MM.1S (cell line): ENCODE measurements at regions not wholly inside any gene's neighbourhood (a gene's known extent, or its start where the extent isn't known, plus 50 kb on each side); places are given as distances from the start of the nearest gene placed in this dataset.

Experiments used
- DNase-seq: peaks from one replicate; pipeline ENCODE4 v3.0.0-alpha.2; 2015
- H2AFZ ChIP-seq: fragments of 300-600 bp; sonication (generic); 2 replicates; pipeline ENCODE4 v1.6.0; 2016; ENCODE audit warnings: antibody characterized with exemption, low read length
- H3F3A ChIP-seq: fragments of 300-600 bp; sonication (generic); 2 replicates; pipeline ENCODE4 v1.6.1; 2016; ENCODE audit warnings: mild to moderate bottlenecking, antibody characterized with exemption, low read length, moderate library complexity, mixed read lengths; ENCODE audit not compliant: insufficient read depth
- H3K27ac ChIP-seq: fragments of 300-600 bp; sonication (generic); 2 replicates; pipeline ENCODE4 v1.5.1; 2016; ENCODE audit warnings: mild to moderate bottlenecking, low read length
- H3K27me3 ChIP-seq: fragments of 300-600 bp; sonication (generic); replicated peaks from 2 replicates; pipeline ENCODE4 v1.6.0; 2016; ENCODE audit warnings: low read length; ENCODE audit not compliant: insufficient read depth
- H3K36me3 ChIP-seq: fragments of 300-600 bp; sonication (generic); replicated peaks from 2 replicates; pipeline ENCODE4 v1.6.1; 2016; ENCODE audit warnings: mild to moderate bottlenecking, low read length, mixed read lengths; ENCODE audit not compliant: insufficient read depth
- H3K4me1 ChIP-seq: fragments of 300-600 bp; sonication (generic); 2 replicates; pipeline ENCODE4 v1.6.1; 2016; ENCODE audit warnings: low read length, mixed read lengths
- H3K4me2 ChIP-seq: fragments of 300-600 bp; sonication (generic); 2 replicates; pipeline ENCODE4 v1.6.0; 2016; ENCODE audit warnings: low read depth, low read length
- H3K4me3 ChIP-seq: fragments of 300-600 bp; sonication (generic); 2 replicates; pipeline ENCODE4 v1.5.1; 2016; ENCODE audit warnings: low read length, mixed read lengths
- H3K79me2 ChIP-seq: fragments of 300-600 bp; sonication (generic); 2 replicates; pipeline ENCODE4 v1.6.1; 2016; ENCODE audit warnings: mixed run types, low read length, mixed read lengths
- H3K9ac ChIP-seq: fragments of 300-600 bp; sonication (generic); 2 replicates; pipeline ENCODE4 v1.6.1; 2016; ENCODE audit warnings: low read length, mixed read lengths
- H3K9me2 ChIP-seq: fragments of 300-600 bp; sonication (generic); replicated peaks from 2 replicates; pipeline ENCODE4 v1.6.1; 2016; ENCODE audit warnings: mild to moderate bottlenecking, low read length, mixed read lengths; ENCODE audit not compliant: insufficient read depth
- H3K9me3 ChIP-seq: fragments of 300-600 bp; sonication (generic); replicated peaks from 2 replicates; pipeline ENCODE4 v1.6.1; 2016; ENCODE audit warnings: mild to moderate bottlenecking, low read length, mixed read lengths; ENCODE audit not compliant: insufficient read depth
- H4K20me1 ChIP-seq: fragments of 300-600 bp; sonication (generic); 2 replicates; pipeline ENCODE4 v1.6.1; 2016; ENCODE audit warnings: mild to moderate bottlenecking, low read length, moderate library complexity, mixed read lengths; ENCODE audit not compliant: insufficient read depth
- EZH2 ChIP-seq: fragments of 300-600 bp; sonication (generic); optimal IDR thresholded peaks from 2 replicates; pipeline ENCODE3; 2017; ENCODE audit warnings: low read depth, mild to moderate bottlenecking, antibody characterized with exemption, low read length, mixed read lengths
- EZH2phosphoT487 ChIP-seq: fragments of 300-600 bp; sonication (generic); IDR thresholded peaks from 2 replicates; pipeline ENCODE4 v1.6.1; 2018; ENCODE audit warnings: antibody characterized with exemption, low read length
- TF ChIP-seq, protein P1 (sequence below): fragments of 300-600 bp; sonication (generic); IDR thresholded peaks from 2 replicates; pipeline ENCODE4 v1.5.1; 2016; ENCODE audit warnings: antibody characterized with exemption, low read length, mixed read lengths

DNA sequence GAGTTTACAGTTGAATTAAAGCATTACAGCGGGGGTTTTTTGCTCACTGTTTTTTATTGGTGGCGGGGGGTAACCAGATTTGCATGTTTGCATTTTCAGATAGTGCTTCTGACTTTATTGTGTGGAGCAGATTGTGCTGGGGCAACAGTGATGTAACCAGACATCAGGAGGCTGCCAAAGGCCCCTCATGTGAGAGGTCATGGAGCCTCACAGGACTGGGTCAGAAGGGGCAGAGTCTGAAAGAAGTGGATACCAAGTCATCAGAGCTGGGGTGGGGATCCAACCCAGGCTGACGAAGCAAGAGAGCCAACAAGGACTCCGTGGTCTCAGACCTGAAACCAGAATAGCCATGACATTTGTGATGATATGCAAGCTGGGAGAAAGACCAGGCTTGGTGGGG is 259.4 kb upstream of the TAS2R1 start:
- no peaks in the 10 kb centered on the region for H4K20me1 ChIP-seq
- H3F3A ChIP-seq = no peaks in the 10 kb centered on the region
- TF ChIP-seq, protein P1, sequence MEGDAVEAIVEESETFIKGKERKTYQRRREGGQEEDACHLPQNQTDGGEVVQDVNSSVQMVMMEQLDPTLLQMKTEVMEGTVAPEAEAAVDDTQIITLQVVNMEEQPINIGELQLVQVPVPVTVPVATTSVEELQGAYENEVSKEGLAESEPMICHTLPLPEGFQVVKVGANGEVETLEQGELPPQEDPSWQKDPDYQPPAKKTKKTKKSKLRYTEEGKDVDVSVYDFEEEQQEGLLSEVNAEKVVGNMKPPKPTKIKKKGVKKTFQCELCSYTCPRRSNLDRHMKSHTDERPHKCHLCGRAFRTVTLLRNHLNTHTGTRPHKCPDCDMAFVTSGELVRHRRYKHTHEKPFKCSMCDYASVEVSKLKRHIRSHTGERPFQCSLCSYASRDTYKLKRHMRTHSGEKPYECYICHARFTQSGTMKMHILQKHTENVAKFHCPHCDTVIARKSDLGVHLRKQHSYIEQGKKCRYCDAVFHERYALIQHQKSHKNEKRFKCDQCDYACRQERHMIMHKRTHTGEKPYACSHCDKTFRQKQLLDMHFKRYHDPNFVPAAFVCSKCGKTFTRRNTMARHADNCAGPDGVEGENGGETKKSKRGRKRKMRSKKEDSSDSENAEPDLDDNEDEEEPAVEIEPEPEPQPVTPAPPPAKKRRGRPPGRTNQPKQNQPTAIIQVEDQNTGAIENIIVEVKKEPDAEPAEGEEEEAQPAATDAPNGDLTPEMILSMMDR = no peak
- TF ChIP-seq EZH2 (no peak), EZH2phosphoT487 (no peak)
- no peaks in the 10 kb centered on the region for H3K36me3 ChIP-seq
- no peak overlapping the region for H3K27ac ChIP-seq
- H3K9ac ChIP-seq = no peak overlapping the region
- H3K9me3 ChIP-seq = no peaks in the 10 kb centered on the region
- no peaks in the 10 kb centered on the region for H3K9me2 ChIP-seq
- DNase-seq = no peak
- no peaks in the 10 kb centered on the region for H3K4me1 ChIP-seq
- no peak overlapping the region for H3K4me2 ChIP-seq
- no peak overlapping the region for H2AFZ ChIP-seq
- H3K79me2 ChIP-seq = no peaks in the 10 kb centered on the region
- H3K4me3 ChIP-seq = no peak overlapping the region
- H3K27me3 ChIP-seq = no peaks in the 10 kb centered on the region

DNA sequence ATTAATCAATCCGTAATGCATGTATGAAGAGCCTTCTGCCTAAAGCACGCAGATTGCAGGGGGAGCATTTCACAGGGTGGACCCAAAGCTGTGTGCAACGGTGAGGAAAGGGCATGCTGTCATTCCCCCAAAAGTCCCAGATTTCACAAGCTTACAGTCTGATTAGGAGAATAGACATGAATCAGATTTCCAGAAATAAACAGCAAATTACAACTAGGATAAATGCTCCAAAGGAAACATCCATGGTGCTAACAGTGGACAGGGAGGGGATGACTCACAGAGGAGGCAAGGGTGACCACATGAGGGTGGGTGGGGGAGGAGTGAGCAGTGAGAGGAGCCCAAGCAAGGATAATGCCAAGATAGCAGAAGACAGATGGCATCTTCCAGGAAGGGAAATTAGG is 258.4 kb upstream of the TAS2R1 start:
- no peak overlapping the region for H3K4me2 ChIP-seq
- no peak overlapping the region for H3K4me3 ChIP-seq
- H3K9me3 ChIP-seq = no peaks in the 10 kb centered on the region
- H4K20me1 ChIP-seq = no peaks in the 10 kb centered on the region
- H3F3A ChIP-seq = no peaks in the 10 kb centered on the region
- no peak overlapping the region for H3K27ac ChIP-seq
- no peaks in the 10 kb centered on the region for H3K4me1 ChIP-seq
- no peaks in the 10 kb centered on the region for H3K27me3 ChIP-seq
- H3K9me2 ChIP-seq = no peaks in the 10 kb centered on the region
- H3K36me3 ChIP-seq = no peaks in the 10 kb centered on the region
- DNase-seq = no peak
- H3K9ac ChIP-seq = no peak overlapping the region
- H3K79me2 ChIP-seq = no peaks in the 10 kb centered on the region
- H2AFZ ChIP-seq = no peak overlapping the region
- TF ChIP-seq EZH2 = no peak
- no peak for TF ChIP-seq EZH2phosphoT487
- TF ChIP-seq, protein P1 = no peak

DNA sequence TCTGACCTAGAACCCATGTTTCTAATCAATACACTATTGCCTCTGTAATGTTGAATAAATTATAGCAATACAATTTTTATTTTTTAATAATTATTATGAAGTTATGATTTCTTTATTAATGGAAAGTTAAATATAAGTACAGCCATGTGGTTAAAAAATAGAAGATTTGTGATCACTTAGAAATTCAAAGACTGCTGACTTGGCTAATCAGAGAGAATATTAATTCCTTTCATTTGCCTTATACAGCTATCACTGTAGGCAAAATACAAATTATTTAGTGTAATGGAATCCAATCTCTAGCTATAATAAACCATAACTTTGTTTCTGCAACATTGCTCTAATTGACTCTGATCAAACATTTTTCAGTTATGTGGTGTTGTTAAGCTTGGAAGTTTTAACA is 255.0 kb upstream of the TAS2R1 start:
- Histone ChIP-seq H3K4me2 (no peak overlapping the region), H3K36me3 (no peaks in the 10 kb centered on the region), H3K4me1 (no peaks in the 10 kb centered on the region), H3K79me2 (no peaks in the 10 kb centered on the region), H3K27me3 (no peaks in the 10 kb centered on the region), H3K27ac (no peak overlapping the region), H3K9me3 (no peaks in the 10 kb centered on the region), H3K9me2 (no peaks in the 10 kb centered on the region), H3K4me3 (no peak overlapping the region), H4K20me1 (no peaks in the 10 kb centered on the region), H3K9ac (no peak overlapping the region), H3F3A (no peaks in the 10 kb centered on the region), H2AFZ (no peak overlapping the region)
- DNase-seq = no peak
- TF ChIP-seq EZH2phosphoT487 (no peak), EZH2 (no peak)
- TF ChIP-seq, protein P1 = no peak
